Gastrocnemius medialis (tissue), 4 donors: ENCODE measurements at regions not wholly inside any gene's neighbourhood (a gene's known extent, or its start where the extent isn't known, plus 50 kb on each side); places are given as distances from the start of the nearest gene placed in this dataset.

Experiments used
- ATAC-seq, 2 donors: fragments of 150-250 bp; one replicate each; pipeline ENCODE4 v1.9.1; 2016
- DNase-seq, 2 donors: peaks; one replicate each; pipeline ENCODE4 v3.0.0-alpha.2; 2019
- H3K27ac ChIP-seq, 4 donors: fragments of 200-600 bp; sonication (generic); 1 replicate in 1 of 4; 2 replicates in 3 of 4; pipeline ENCODE4 v1.5.1; 2016 to 2018; ENCODE audit warnings: mild to moderate bottlenecking in 2 of 4, moderate library complexity in 1 of 4
- H3K27me3 ChIP-seq, 3 donors: fragments of 200-600 bp; sonication (generic) in 2 of 3; 1 replicate in 1 of 3; 2 replicates in 2 of 3; pipeline versions ENCODE4 v1.5.1 to v1.6.0; 2016 to 2019; ENCODE audit warnings: mild to moderate bottlenecking in 1 of 3, moderate library complexity in 1 of 3
- H3K36me3 ChIP-seq, 2 donors: fragments of 200-600 bp; sonication (generic) in 1 of 2; one replicate each; pipeline ENCODE4 v1.5.1; 2017 to 2018
- H3K4me1 ChIP-seq, 2 donors: fragments of 200-600 bp; sonication (generic) in 1 of 2; one replicate each; pipeline ENCODE4 v1.5.1; 2016 to 2017; ENCODE audit warnings: mild to moderate bottlenecking in 2 of 2
- H3K4me3 ChIP-seq, 4 donors: fragments of 200-600 bp; sonication (generic) in 3 of 4; 1 replicate in 1 of 4; 2 replicates in 3 of 4; pipeline ENCODE4 v1.5.1; 2016 to 2019; ENCODE audit warnings: mild to moderate bottlenecking in 2 of 4
- H3K9me3 ChIP-seq, 3 donors: fragments of 200-600 bp; sonication (generic) in 2 of 3; 1 replicate in 1 of 3; 2 replicates in 2 of 3; pipeline ENCODE4 v1.5.1; 2016 to 2019
- CTCF ChIP-seq, 5 experiments: fragments of 450-650 bp in 3 of 5; fragments of 200-600 bp in 2 of 5; sonication (generic) in 2 of 5; IDR thresholded peaks in 4 of 5; conservative IDR thresholded peaks in 1 of 5; 1 replicate in 4 of 5; 2 replicates in 1 of 5; pipeline ENCODE4 v1.5.1; 2016 to 2019; ENCODE audit warnings: antibody characterized with exemption in 5 of 5, mild to moderate bottlenecking in 3 of 5, moderate library complexity in 3 of 5
- POLR2A ChIP-seq, 2 donors: fragments of 450-650 bp; IDR thresholded peaks; one replicate each; pipeline ENCODE4 v1.6.1; 2017; ENCODE audit warnings: antibody characterized with exemption in 2 of 2, mild to moderate bottlenecking in 2 of 2, moderate library complexity in 2 of 2
- in situ Hi-C, 4 donors: fragments of 200-750 bp; cut with MboI; loops; one replicate each; pipeline versions ENCODE4 v1.15.0 to v1.8.0; 2017; ENCODE audit warnings: low sequenced_read_pairs in 4 of 4
- intact Hi-C: fragments of 100-400 bp; cut with DNase I; formaldehyde crosslinking; loops from one replicate; pipeline ENCODE4 v1.15.1; 2023; ENCODE audit warnings: low total_unique reads

GRCh38 chr3:65240366-65240765 lies 552.6 kb upstream of the ADAMTS9 start:
- Histone ChIP-seq H3K9me3 (no peaks in the 10 kb centered on the region), H3K4me1 (no peaks in the 10 kb centered on the region), H3K27me3 (no peaks in the 10 kb centered on the region), H3K4me3 (no peak overlapping the region), H3K36me3 (no peaks in the 10 kb centered on the region), H3K27ac (no peak overlapping the region)
- in situ Hi-C loops (loop anchor here in 2 of 4 donors (10.0 to 25.0 kb wide), 2 partner anchors 703 to 706 kb away; no protein-coding TSS in a partner anchor), intact Hi-C loops (no loop called here)
- ATAC-seq (no peak), DNase-seq (no peak)
- TF ChIP-seq CTCF (IDR thresholded peaks at IDR 0.05 in 4 of 5, conservative IDR thresholded peaks at IDR 0.05 in 1 of 5) (no peak), POLR2A (IDR thresholded peaks at IDR 0.05) (no peak)

- in situ Hi-C loops (loop anchor here in 1 of 4 donors (25.0 kb wide), 1 partner anchor 701 kb away; no protein-coding TSS in a partner anchor), intact Hi-C loops (no loop called here)
- Histone ChIP-seq H3K27ac (no peak overlapping the region), H3K4me1 (no peaks in the 10 kb centered on the region), H3K4me3 (no peak overlapping the region), H3K36me3 (no peaks in the 10 kb centered on the region), H3K27me3 (no peaks in the 10 kb centered on the region), H3K9me3 (no peaks in the 10 kb centered on the region)
- TF ChIP-seq CTCF (IDR thresholded peaks at IDR 0.05 in 4 of 5, conservative IDR thresholded peaks at IDR 0.05 in 1 of 5) (no peak), POLR2A (IDR thresholded peaks at IDR 0.05) (no peak)
- DNase-seq = no peak
- no peak for ATAC-seq
Measured at GRCh38 chr3:65238652-65239051, 550.9 kb upstream of the ADAMTS9 start.

- Histone ChIP-seq H3K27ac (no peak overlapping the region), H3K36me3 (no peaks in the 10 kb centered on the region), H3K27me3 (no peaks in the 10 kb centered on the region), H3K9me3 (no peaks in the 10 kb centered on the region), H3K4me1 (no peaks in the 10 kb centered on the region), H3K4me3 (no peak overlapping the region)
- in situ Hi-C loops = loop anchor here in 1 of 4 donors (25.0 kb wide), 1 partner anchor 697 kb away; no protein-coding TSS in a partner anchor
- intact Hi-C loops = no loop called here
- no peak for DNase-seq
- ATAC-seq = no peak
- TF ChIP-seq CTCF (IDR thresholded peaks at IDR 0.05 in 4 of 5, conservative IDR thresholded peaks at IDR 0.05 in 1 of 5) (no peak), POLR2A (IDR thresholded peaks at IDR 0.05) (no peak)
Measured at GRCh38 chr3:65234499-65234898, 546.7 kb upstream of the ADAMTS9 start.

- H3K4me1 ChIP-seq = no peaks in the 10 kb centered on the region
- no peaks in the 10 kb centered on the region for H3K9me3 ChIP-seq
- TF ChIP-seq CTCF (IDR thresholded peaks at IDR 0.05 in 4 of 5, conservative IDR thresholded peaks at IDR 0.05 in 1 of 5) = no peak
- no peak for TF ChIP-seq POLR2A (IDR thresholded peaks at IDR 0.05)
- H3K4me3 ChIP-seq = no peak overlapping the region
- in situ Hi-C loops = loop anchor here in 1 of 4 donors (25.0 kb wide), 1 partner anchor 696 kb away; no protein-coding TSS in a partner anchor
- no peak overlapping the region for H3K27ac ChIP-seq
- DNase-seq = no peak
- no peaks in the 10 kb centered on the region for H3K36me3 ChIP-seq
- no peaks in the 10 kb centered on the region for H3K27me3 ChIP-seq
- intact Hi-C loops = no loop called here
- no peak for ATAC-seq
Measured at GRCh38 chr3:65233561-65233960, 545.8 kb upstream of the ADAMTS9 start.

- DNase-seq = no peak
- in situ Hi-C loops = loop anchor here in 1 of 4 donors (25.0 kb wide), 1 partner anchor 694 kb away; no protein-coding TSS in a partner anchor
- no peak for TF ChIP-seq CTCF (IDR thresholded peaks at IDR 0.05 in 4 of 5, conservative IDR thresholded peaks at IDR 0.05 in 1 of 5)
- TF ChIP-seq POLR2A (IDR thresholded peaks at IDR 0.05) = no peak
- H3K4me3 ChIP-seq = no peak overlapping the region
- intact Hi-C loops = no loop called here
- ATAC-seq = no peak
- no peaks in the 10 kb centered on the region for H3K36me3 ChIP-seq
- H3K27me3 ChIP-seq = no peaks in the 10 kb centered on the region
- no peaks in the 10 kb centered on the region for H3K9me3 ChIP-seq
- H3K27ac ChIP-seq = no peak overlapping the region
- no peaks in the 10 kb centered on the region for H3K4me1 ChIP-seq
Measured at GRCh38 chr3:65231544-65231943, 543.7 kb upstream of the ADAMTS9 start.
